HFF-Myc (cell line): ENCODE measurements at regions not wholly inside any gene's neighbourhood (a gene's known extent, or its start where the extent isn't known, plus 50 kb on each side); places are given as distances from the start of the nearest gene placed in this dataset.

Experiments
- DNase-seq: peaks from one replicate; pipeline ENCODE4 v3.0.0-alpha.2; 2011; ENCODE audit warnings: low read depth; ENCODE audit errors: extremely low read depth
- H3K4me3 ChIP-seq: replicated peaks from 2 replicates; pipeline ENCODE4 v1.5.1; 2011; ENCODE audit warnings: low read depth, mild to moderate bottlenecking, control low read depth, low read length
- CTCF ChIP-seq: IDR thresholded peaks from 2 replicates; pipeline ENCODE4 v1.5.1; 2012; ENCODE audit warnings: mild to moderate bottlenecking, low read depth, low read length, control low read depth; ENCODE audit errors: missing control alignments

DNA sequence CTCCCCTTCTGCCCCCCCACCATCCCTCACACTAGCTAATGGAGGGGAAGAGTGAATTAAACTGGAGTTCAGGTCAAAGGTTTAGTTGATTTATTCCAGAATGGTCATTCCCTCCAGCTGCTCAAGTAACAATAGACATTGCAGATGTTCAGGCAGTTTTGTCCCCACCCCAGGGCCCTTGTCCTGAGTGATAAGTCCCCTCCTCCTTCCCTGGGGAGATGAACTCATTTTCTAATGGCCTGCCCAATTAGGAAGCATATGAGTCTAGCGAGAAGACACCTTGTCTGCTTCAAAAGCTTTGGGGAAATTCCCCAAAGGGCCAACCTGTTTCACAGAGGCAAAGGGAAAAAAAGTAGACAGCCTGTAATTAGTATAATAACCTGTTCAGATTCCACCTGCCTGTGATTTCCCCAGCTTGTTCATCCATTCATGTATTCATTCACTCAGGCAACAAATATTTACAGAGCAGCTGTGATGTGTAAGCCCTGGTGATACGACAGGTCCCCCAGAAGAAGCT is 165.3 kb downstream of the SHQ1 start:
- DNase-seq: no peak
- no peak for TF ChIP-seq CTCF
- no peak overlapping the region for H3K4me3 ChIP-seq

GRCh38 chr3:72681598-72681997 is 166.6 kb downstream of the SHQ1 start:
- no peak for DNase-seq
- no peak for TF ChIP-seq CTCF

GRCh38 chr3:72680766-72681165 is 167.5 kb downstream of the SHQ1 start:
- H3K4me3 ChIP-seq: no peak overlapping the region
- DNase-seq: no peak
- no peak for TF ChIP-seq CTCF

More at GRCh38 chr3:72681598-72681997, 166.6 kb downstream of the SHQ1 start:
- no peak overlapping the region for H3K4me3 ChIP-seq

DNA sequence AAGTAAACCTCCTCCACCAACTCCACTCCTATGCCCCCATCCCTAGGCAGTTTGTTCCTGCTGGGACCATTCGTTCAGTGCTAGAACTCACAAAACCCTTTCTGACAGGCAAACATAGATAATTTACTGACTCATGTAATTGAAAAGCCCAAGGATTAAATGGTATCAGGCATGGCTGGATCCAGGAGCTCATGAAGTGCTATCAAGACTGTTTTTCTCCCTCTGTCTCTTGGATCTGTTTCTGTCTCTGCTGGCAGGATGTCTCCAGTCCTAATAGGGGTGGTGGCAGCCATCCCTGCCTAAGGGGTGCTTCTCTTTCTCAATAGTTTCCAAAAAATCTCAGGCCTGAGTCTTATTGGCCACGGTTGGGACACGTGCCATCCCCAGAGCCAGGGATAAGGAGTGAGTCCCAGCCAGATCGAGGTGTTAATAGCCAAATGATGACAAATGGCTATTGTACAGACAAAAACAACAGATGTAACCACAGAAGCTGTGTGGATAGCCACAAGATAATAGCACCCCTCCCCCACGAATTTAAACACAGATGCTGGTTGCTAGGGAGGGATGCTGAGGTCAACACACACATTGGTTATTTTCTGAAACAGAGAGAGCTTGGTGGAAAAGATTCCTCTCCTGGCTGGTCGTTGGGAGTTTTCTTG is 168.6 kb downstream of the SHQ1 start:
- H3K4me3 ChIP-seq: no peak overlapping the region
- peak; percentile 65 for DNase-seq
- TF ChIP-seq CTCF: no peak

- DNase-seq: no peak
- no peak for TF ChIP-seq CTCF
- H3K4me3 ChIP-seq: no peak overlapping the region
Observed at GRCh38 chr3:72678867-72679266, 169.4 kb downstream of the SHQ1 start.

GRCh38 chr3:72678380-72678779 is 169.9 kb downstream of the SHQ1 start:
- TF ChIP-seq CTCF: no peak
- DNase-seq: no peak
- no peak overlapping the region for H3K4me3 ChIP-seq

DNA sequence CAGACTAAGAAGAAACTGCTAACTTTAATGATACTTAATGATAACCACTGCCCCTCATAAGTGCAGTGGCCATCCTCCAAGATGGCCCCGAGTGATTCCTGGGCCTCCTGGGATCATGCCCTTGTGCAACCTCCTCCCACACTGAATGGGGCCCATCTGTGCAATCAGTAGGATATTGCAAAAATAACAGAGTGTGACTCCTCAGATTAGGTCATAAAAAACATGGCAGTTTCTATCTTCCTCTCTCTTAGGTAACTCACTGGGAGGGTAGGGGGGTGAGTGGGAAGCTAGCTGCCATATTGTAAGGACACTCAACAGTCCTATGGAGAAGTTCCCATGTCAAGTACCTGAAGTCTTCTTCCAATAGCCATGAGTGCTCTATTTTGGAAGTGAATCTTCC is 173.0 kb downstream of the SHQ1 start:
- no peak overlapping the region for H3K4me3 ChIP-seq
- no peak for TF ChIP-seq CTCF
- no peak for DNase-seq
